ENCODE measurements at regions not wholly inside any gene's neighbourhood (a gene's known extent, or its start where the extent isn't known, plus 50 kb on each side); places are given as distances from the start of the nearest gene placed in this dataset.

DNA sequence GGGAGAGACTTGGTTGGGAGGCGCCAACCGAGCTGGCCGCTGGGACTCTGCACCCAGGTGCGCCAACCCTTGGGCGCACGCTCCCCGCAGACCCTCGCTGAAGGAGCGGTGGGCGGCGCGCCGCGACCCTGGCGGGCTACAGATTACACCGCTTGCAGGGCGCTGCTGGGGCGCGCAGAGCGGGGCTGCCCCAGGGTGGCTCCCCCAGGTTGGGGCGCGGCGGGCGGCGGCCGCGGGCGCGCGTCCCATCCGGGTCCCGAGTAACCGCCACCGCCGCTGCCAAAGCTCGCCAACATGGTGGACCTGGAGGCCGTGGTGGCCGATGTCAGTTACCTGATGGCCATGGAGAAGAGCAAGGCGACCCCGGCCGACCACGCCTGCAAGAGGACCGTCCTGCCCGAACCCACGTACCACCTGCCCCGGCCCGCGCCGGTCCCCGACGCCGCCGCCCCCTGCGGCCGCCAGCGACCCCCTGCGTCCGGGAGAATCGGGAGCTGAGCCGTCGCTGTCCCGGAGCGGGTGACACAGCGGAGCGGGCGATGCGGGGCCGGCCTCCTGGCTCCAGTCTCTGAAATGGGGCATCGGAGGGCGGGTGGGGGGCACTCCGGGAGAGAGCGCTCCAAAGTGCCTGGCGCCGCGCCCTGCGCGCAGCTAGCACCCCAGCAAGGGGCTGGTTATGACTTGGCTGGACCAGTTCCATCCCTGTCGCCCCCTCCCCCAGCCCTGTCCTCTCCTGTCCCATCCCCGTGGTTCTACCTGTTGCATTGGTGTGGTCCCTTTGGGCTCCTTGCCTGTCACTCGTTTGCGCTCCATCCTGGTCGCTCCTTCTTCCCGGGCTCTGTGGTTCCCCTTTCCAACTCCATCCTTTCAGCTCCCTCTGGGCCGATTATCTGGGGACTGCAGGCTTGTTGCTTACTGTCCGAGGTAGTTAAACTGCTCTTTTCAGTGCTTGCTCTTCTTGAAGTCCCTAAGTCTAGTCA is 143.3 kb upstream of the GRK3 start:
- H3K4me3 ChIP-seq (ENCODE audit: extremely low read depth in 1 of 4, insufficient read depth in 2 of 4, low read depth in 3 of 4, low read length in 4 of 4): peak overlapping the region; percentile 45 to 86 (median 54)
- H4K91ac ChIP-seq (replicated peaks; ENCODE audit: insufficient read length, low read length): no peak overlapping the region
- no peaks in the 10 kb centered on the region for H3K36me3 ChIP-seq (ENCODE audit: control insufficient read depth in 2 of 4, insufficient read depth in 4 of 4, low read length in 3 of 4)
- H4K5ac ChIP-seq (ENCODE audit: insufficient read length, low read depth, low read length): no peak overlapping the region
- H3K27ac ChIP-seq (ENCODE audit: low read depth, low read length): no peak overlapping the region
- H3K56ac ChIP-seq (replicated peaks; ENCODE audit: insufficient read length, low read depth, low read length): no peak overlapping the region
- no peaks in the 10 kb centered on the region for H3K79me1 ChIP-seq (ENCODE audit: low read depth, low read length)
- no peak overlapping the region for H3K9ac ChIP-seq (replicated peaks in 1 of 4; ENCODE audit: extremely low read depth in 1 of 4, low read depth in 3 of 4, low read length in 3 of 4)
- H2BK12ac ChIP-seq (ENCODE audit: low read depth, low read length): 0 out of 2 replicates have a peak overlapping the region, but pooled peaks have one; percentile 50
- H3K14ac ChIP-seq (ENCODE audit: insufficient read length): no peak overlapping the region
- H4K8ac ChIP-seq (ENCODE audit: extremely low read depth, insufficient read depth, low read length): no peak overlapping the region
- no peaks in the 10 kb centered on the region for H3K9me3 ChIP-seq (ENCODE audit: insufficient read depth in 2 of 2, low read depth in 1 of 2, low read length in 1 of 2)
- peak overlapping the region; percentile 72 for H2AFZ ChIP-seq (ENCODE audit: low read length)
- no peaks in the 10 kb centered on the region for H4K20me1 ChIP-seq (replicated peaks in 1 of 2; ENCODE audit: control insufficient read depth in 1 of 2, insufficient read depth in 2 of 2, low read length in 2 of 2)
- peak overlapping the region; percentile 32; the same call in 1 of the 2 replicates for H3K18ac ChIP-seq (ENCODE audit: extremely low read depth, low read length)
- CTCF ChIA-PET (ENCODE audit: partially characterized antibody): interaction anchor here (0.8 to 2.4 kb wide), 9 partner anchors 12 to 88 kb away, joined by 3 to 10 read pairs (median 6); no protein-coding TSS in a partner anchor
- WGBS, 2 experiments (ENCODE audit: extremely low coverage in 1 of 2, insufficient coverage in 1 of 2, insufficient read length in 1 of 2, insufficient replicate concordance in 2 of 2, low coverage in 1 of 2, low lambda C conversion rate in 2 of 2, missing lambda C conversion rate in 1 of 2): 1% methylated on average over 61 of the region's 85 CpGs; no CpG with 5 or more reads in 1 of the 2 experiments
- H2BK20ac ChIP-seq (ENCODE audit: low read length): no peak overlapping the region
- peaks cover 4 to 12% (median 6%) of the 10 kb centered on the region in 4 experiments; a peak in 6 of 7 replicates for H3K4me1 ChIP-seq (replicated peaks in 1 of 4; ENCODE audit: control insufficient read depth in 3 of 4, insufficient read depth in 4 of 4, low read length in 3 of 4)
- peak overlapping the region; percentile 64 to 95 for H3K4me2 ChIP-seq (ENCODE audit: insufficient read depth in 1 of 2, low read depth in 2 of 2, low read length in 2 of 2)
- no peak overlapping the region; the same call in 1 of the 2 replicates for H2BK5ac ChIP-seq (ENCODE audit: low read depth, low read length)
- H3K79me2 ChIP-seq (ENCODE audit: control insufficient read depth in 1 of 2, insufficient read depth in 2 of 2, low read length in 2 of 2): no peaks in the 10 kb centered on the region
- POLR2A ChIA-PET (ENCODE audit: partially characterized antibody): interaction anchor here (1.4 kb wide), 1 partner anchor 138 kb away, joined by 4 read pairs; no protein-coding TSS in a partner anchor
- H2BK15ac ChIP-seq (ENCODE audit: low read length): no peak overlapping the region
- peak; percentile 74 for FAIRE-seq
- peaks cover 11 to 28% (median 20%) of the 10 kb centered on the region in 4 experiments for H3K27me3 ChIP-seq (replicated peaks in 1 of 4; ENCODE audit: control insufficient read depth in 3 of 4, extremely low read depth in 1 of 4, insufficient read depth in 3 of 4, low read length in 3 of 4)
- H2BK120ac ChIP-seq (replicated peaks; ENCODE audit: low read depth, low read length): peak overlapping the region; percentile 54
- H3K23me2 ChIP-seq (ENCODE audit: low read depth, low read length): peaks cover 10% of the 10 kb centered on the region
- peak in 1 of 2 experiments; percentile 70 for DNase-seq (ENCODE audit: low read depth in 1 of 2, low spot score in 2 of 2)
- no peak overlapping the region for H3K4ac ChIP-seq (replicated peaks; ENCODE audit: insufficient read length, low read depth, low read length)
- no peak overlapping the region for H2AK5ac ChIP-seq (ENCODE audit: low read depth, low read length)
- no peak overlapping the region for H3K23ac ChIP-seq (ENCODE audit: insufficient read length)
- no peak for TF ChIP-seq E2F6 (IDR thresholded peaks at IDR 0.05)
- TF ChIP-seq EZH2 (IDR thresholded peaks at IDR 0.05; ENCODE audit: low read depth, low read length, severe bottlenecking): peak; percentile 79
- no peak for TF ChIP-seq TCF12 (IDR thresholded peaks at IDR 0.05; ENCODE audit: low read depth, low read length)
- TF ChIP-seq CTCF (IDR thresholded peaks at IDR 0.05; ENCODE audit: control extremely low read depth in 1 of 3, insufficient read depth in 1 of 3, low read depth in 1 of 3, low read length in 3 of 3): peak in 1 of 3 experiments; percentile 8; a peak in 1 of 4 replicates
- TF ChIP-seq SP1 (IDR thresholded peaks at IDR 0.05; ENCODE audit: low read depth, low read length): no peak
- TF ChIP-seq SUZ12 (IDR thresholded peaks at IDR 0.05; ENCODE audit: low read length): peak; percentile 79
- TF ChIP-seq SP4 (IDR thresholded peaks at IDR 0.05; ENCODE audit: low read length): no peak

Measured in H1 (cell line).